Lower lobe of right lung (tissue), 2 donors: ENCODE measurements at regions not wholly inside any gene's neighbourhood (a gene's known extent, or its start where the extent isn't known, plus 50 kb on each side); places are given as distances from the start of the nearest gene placed in this dataset.

Experiments
- ATAC-seq, 2 donors: fragments of 200-7000 bp; cut with Tn5 transposase; one replicate each; pipeline ENCODE4 v1.9.1; 2020 to 2022; ENCODE audit warnings: mild to moderate bottlenecking in 2 of 2, moderate library complexity in 2 of 2
- DNase-seq: peaks from one replicate; pipeline ENCODE4 v3.0.0-alpha.2; 2020
- H3K27ac ChIP-seq: fragments of 200-600 bp; one replicate; pipeline ENCODE4 v1.8.0; 2022
- H3K27me3 ChIP-seq: fragments of 200-600 bp; one replicate; pipeline ENCODE4 v1.8.0; 2022; ENCODE audit warnings: low read depth
- H3K36me3 ChIP-seq: fragments of 200-600 bp; one replicate; pipeline ENCODE4 v1.8.0; 2022; ENCODE audit warnings: mild to moderate bottlenecking
- H3K4me1 ChIP-seq: fragments of 200-600 bp; one replicate; pipeline ENCODE4 v1.8.0; 2022
- H3K4me3 ChIP-seq: fragments of 200-600 bp; one replicate; pipeline ENCODE4 v1.8.0; 2022; ENCODE audit warnings: mild to moderate bottlenecking
- H3K9me3 ChIP-seq: fragments of 200-600 bp; one replicate; pipeline ENCODE4 v1.8.0; 2022
- intact Hi-C: fragments of 100-400 bp; cut with DNase I; formaldehyde crosslinking; loops from one replicate; pipeline ENCODE4 v1.11.0; 2022
- TF ChIP-seq, protein P1 (sequence below): fragments of 200-600 bp; IDR thresholded peaks from one replicate; pipeline ENCODE4 v1.8.0; 2022; ENCODE audit warnings: antibody characterized with exemption, mild to moderate bottlenecking
- donor health status: DM: no; HTN: yes; CAD: no; lungs with severe emphysema.

DNA sequence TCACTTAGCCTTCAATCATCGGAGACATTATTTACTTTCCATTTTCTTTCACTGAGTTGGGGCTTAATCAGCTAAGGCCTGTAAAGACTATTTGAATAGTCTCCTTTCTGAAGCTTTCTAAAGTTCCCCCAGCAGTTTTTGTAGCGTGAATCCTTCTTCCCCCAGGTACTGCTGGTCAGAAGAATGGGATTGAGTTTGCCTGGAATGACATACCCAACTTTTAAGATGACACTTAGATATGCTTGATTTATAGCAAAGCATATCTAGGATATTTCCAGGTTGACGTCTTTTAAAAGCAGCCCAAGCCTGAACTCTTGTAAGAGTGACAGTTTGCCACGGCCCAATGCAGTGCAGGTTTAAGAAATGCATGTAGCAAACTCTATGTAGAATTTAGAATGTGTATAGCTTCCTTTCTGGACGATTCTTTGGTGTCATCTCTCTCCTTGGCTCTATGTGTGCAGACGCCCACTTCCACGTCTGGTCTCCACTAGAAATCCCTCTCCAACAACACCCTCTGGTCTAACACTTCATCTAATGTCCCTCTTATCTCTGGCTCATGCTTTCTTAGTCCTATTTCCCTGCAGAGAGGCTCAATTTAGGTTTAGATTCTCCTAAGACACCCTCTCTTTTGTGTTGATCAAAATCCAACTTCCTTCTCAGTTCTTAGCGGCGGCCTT is 175.0 kb upstream of the CYRIA start:
- intact Hi-C loops, result no loop called here
- no peak for ATAC-seq
- Histone ChIP-seq H3K27ac (no peak overlapping the region), H3K36me3 (no peaks in the 10 kb centered on the region), H3K9me3 (no peaks in the 10 kb centered on the region), H3K4me1 (no peaks in the 10 kb centered on the region), H3K4me3 (no peak overlapping the region), H3K27me3 (no peaks in the 10 kb centered on the region)
- no peak for DNase-seq
- TF ChIP-seq, protein P1, sequence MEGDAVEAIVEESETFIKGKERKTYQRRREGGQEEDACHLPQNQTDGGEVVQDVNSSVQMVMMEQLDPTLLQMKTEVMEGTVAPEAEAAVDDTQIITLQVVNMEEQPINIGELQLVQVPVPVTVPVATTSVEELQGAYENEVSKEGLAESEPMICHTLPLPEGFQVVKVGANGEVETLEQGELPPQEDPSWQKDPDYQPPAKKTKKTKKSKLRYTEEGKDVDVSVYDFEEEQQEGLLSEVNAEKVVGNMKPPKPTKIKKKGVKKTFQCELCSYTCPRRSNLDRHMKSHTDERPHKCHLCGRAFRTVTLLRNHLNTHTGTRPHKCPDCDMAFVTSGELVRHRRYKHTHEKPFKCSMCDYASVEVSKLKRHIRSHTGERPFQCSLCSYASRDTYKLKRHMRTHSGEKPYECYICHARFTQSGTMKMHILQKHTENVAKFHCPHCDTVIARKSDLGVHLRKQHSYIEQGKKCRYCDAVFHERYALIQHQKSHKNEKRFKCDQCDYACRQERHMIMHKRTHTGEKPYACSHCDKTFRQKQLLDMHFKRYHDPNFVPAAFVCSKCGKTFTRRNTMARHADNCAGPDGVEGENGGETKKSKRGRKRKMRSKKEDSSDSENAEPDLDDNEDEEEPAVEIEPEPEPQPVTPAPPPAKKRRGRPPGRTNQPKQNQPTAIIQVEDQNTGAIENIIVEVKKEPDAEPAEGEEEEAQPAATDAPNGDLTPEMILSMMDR, result no peak

DNA sequence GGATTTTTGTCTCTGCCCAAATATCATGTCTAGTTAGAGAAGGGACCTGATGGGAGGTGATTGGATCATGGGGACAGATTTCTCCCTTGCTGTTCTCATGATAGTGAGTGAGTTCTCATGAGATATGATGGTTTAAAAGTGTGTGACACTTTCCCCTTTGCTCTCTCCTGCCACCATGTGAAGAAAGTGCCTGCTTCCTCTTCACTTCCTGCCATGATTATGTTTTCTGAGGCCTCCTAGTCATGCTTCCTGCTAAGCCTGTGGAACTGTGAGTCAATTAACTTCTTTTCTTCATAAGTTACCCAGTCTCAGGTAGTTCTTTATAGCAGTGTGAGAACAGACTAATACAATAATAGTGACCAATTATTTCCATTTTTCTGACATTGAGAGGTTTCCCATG is 167.3 kb upstream of the CYRIA start:
- Histone ChIP-seq H3K27ac (no peak overlapping the region), H3K27me3 (no peaks in the 10 kb centered on the region), H3K36me3 (no peaks in the 10 kb centered on the region), H3K4me3 (no peak overlapping the region), H3K9me3 (no peaks in the 10 kb centered on the region), H3K4me1 (no peaks in the 10 kb centered on the region)
- ATAC-seq, result no peak
- TF ChIP-seq, protein P1, result no peak
- no peak for DNase-seq
- intact Hi-C loops, result no loop called here

GRCh38 chr2:16828828-16829160 is 163.2 kb upstream of the CYRIA start:
- Histone ChIP-seq H3K4me3 (no peak overlapping the region), H3K27ac (no peak overlapping the region), H3K27me3 (no peaks in the 10 kb centered on the region), H3K36me3 (no peaks in the 10 kb centered on the region), H3K4me1 (no peaks in the 10 kb centered on the region), H3K9me3 (no peaks in the 10 kb centered on the region)
- intact Hi-C loops, result no loop called here
- TF ChIP-seq, protein P1, result no peak
- no peak for DNase-seq
- ATAC-seq, result no peak

DNA sequence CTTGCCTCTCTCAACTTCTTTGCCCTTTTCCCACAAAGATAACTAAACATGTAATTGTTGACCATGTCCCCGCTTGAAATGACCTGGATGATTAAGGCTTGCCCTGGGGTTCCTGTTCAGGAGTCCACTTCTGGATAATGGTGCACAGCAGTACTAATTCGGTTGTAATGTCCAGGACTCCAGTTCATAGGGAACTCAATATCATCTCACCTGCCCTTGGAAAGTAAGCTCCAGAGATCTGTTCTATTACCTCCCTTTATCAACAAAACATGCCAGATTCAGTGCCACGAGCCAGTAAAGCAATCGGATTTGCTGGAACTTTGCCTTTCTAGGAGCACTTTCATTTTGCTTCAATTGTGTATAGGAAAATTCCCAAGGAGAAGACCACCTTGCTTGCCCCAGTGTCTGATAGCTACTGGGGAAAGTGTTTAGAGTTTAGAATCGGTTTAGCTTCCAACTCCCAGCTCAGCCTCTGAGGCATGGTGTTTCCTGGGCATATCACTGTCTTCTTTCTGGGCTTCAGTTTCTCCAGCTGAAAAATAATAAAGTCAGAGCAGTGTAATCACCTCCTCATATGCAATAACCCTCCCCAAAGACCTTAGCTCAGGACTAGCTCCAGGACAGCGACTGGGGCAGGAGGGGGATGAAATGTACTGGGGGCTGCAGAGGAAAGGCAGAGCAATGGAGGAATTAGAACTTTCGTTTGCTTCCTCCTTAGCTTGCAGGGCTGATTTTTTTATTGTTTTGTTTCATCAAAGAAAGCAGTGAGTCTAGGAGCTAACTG is 162.6 kb upstream of the CYRIA start:
- Histone ChIP-seq H3K27me3 (no peaks in the 10 kb centered on the region), H3K36me3 (no peaks in the 10 kb centered on the region), H3K27ac (no peak overlapping the region), H3K4me3 (no peak overlapping the region), H3K9me3 (no peaks in the 10 kb centered on the region), H3K4me1 (no peaks in the 10 kb centered on the region)
- intact Hi-C loops, result no loop called here
- ATAC-seq (no peak), DNase-seq (no peak)
- TF ChIP-seq, protein P1, result no peak

GRCh38 chr2:16824472-16824871 is 158.8 kb upstream of the CYRIA start:
- Histone ChIP-seq H3K27me3 (no peaks in the 10 kb centered on the region), H3K9me3 (no peaks in the 10 kb centered on the region), H3K4me1 (no peaks in the 10 kb centered on the region), H3K4me3 (no peak overlapping the region), H3K36me3 (no peaks in the 10 kb centered on the region), H3K27ac (no peak overlapping the region)
- ATAC-seq (no peak), DNase-seq (no peak)
- intact Hi-C loops, result no loop called here
- TF ChIP-seq, protein P1, result no peak
